ENCODE measurements at regions not wholly inside any gene's neighbourhood (a gene's known extent, or its start where the extent isn't known, plus 50 kb on each side); places are given as distances from the start of the nearest gene placed in this dataset.

DNA sequence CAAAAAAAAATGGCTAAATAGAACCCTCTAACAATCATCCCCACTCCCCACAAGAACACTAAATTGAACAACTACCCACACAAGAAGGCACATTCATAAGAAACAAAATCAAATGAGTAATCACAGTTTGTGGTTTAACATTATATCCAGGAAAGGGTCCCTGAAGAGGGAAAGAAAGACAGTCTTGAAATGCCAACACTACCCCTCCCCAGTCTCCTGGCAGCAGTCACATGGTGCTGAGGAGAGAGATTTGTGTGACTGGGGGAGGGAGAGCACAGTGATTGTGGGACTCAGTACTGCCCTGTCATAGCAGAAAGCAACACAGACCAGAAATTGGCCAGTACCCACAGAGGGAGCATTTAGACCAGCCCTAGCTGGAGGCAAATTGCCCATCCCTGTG lies 443.7 kb upstream of the BTBD3 start:
- no peak overlapping the region for H3K4me3 ChIP-seq (ENCODE audit: low read depth, low read length)
- no peak for DNase-seq (ENCODE audit: low read depth)
- TF ChIP-seq, protein P1, sequence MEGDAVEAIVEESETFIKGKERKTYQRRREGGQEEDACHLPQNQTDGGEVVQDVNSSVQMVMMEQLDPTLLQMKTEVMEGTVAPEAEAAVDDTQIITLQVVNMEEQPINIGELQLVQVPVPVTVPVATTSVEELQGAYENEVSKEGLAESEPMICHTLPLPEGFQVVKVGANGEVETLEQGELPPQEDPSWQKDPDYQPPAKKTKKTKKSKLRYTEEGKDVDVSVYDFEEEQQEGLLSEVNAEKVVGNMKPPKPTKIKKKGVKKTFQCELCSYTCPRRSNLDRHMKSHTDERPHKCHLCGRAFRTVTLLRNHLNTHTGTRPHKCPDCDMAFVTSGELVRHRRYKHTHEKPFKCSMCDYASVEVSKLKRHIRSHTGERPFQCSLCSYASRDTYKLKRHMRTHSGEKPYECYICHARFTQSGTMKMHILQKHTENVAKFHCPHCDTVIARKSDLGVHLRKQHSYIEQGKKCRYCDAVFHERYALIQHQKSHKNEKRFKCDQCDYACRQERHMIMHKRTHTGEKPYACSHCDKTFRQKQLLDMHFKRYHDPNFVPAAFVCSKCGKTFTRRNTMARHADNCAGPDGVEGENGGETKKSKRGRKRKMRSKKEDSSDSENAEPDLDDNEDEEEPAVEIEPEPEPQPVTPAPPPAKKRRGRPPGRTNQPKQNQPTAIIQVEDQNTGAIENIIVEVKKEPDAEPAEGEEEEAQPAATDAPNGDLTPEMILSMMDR (IDR thresholded peaks at IDR 0.05; ENCODE audit: control insufficient read depth, extremely low read depth, insufficient read depth) = no peak

DNA sequence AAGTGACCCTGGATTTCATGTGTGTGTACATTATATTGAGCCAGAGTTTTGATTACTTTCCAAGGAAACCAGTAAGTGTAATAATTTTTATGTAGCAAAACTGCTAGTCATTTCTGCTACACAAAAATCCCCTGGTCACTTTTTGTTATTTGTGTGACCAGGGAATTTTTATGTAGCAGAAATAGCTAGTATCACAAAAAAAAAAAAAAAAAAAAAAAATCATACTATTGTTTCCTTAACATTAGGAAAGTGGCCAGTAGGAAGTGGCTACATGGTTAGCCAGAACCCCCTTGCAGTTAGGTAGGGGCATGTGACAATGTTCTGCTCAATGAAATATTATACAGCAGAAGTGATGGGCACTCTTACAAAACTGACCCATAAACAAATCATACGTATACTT lies 434.0 kb upstream of the BTBD3 start:
- H3K4me3 ChIP-seq (ENCODE audit: low read depth, low read length) = no peak overlapping the region
- DNase-seq (ENCODE audit: low read depth) = no peak
- TF ChIP-seq, protein P1 (IDR thresholded peaks at IDR 0.05; ENCODE audit: control insufficient read depth, extremely low read depth, insufficient read depth) = no peak

DNA sequence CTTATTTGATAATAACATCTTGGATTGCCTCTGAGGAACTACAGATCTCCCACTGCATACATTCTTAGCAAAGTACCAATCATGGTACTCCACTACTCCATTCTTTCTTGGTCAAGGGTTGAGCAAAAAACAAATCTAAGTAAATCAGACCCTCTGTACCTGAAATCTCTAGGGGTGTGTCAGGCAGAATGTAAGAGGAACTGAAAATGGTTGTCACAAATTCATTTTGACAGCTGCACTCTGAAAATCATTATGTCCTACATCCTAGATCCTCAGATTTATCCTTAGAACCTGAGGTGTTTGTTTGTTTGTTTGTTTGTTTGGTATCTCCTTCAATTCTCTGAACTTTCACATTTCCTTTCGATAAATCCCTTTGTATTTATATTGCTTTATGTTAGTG lies 433.2 kb upstream of the BTBD3 start:
- no peak for DNase-seq (ENCODE audit: low read depth)
- no peak overlapping the region for H3K4me3 ChIP-seq (ENCODE audit: low read depth, low read length)
- TF ChIP-seq, protein P1 (IDR thresholded peaks at IDR 0.05; ENCODE audit: control insufficient read depth, extremely low read depth, insufficient read depth) = no peak

DNA sequence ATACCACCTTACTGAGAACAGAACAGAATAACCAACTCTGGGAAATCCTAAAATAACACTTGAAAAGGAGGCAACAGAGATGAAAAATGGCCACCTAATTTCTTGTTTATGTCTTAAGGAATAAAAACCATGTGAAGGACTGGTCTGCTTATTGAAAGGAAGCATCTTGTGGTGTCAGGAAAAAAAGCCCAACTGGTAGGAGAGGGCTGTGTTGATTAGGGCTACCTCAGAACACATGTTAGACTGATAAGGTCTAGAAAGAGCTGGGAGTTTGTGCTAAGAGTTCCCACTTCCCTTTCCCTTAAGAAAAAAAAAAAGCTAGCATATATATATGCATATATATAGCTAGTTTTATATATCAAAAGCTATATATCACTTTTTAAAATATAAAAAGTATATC lies 425.3 kb upstream of the BTBD3 start:
- TF ChIP-seq, protein P1 (IDR thresholded peaks at IDR 0.05; ENCODE audit: control insufficient read depth, extremely low read depth, insufficient read depth) = no peak
- H3K4me3 ChIP-seq (ENCODE audit: low read depth, low read length) = no peak overlapping the region
- no peak for DNase-seq (ENCODE audit: low read depth)

DNA sequence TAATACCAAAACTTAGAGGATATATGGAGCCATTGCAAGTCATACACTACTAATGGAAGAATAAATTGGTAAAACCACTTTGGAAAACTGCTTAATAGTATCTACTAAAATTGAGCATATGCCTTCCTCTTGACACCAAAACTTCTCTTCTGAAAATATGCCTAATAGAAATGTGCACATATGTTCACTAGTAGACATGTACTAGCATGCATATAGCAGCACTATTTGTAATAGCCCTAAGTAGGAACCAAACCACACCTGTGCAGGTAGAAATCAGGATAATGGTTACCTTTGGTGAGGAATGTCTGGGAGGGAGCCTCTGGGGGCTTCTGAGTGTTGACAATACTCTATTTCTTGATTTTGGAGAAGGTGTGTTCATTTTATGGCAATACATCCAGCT lies 424.8 kb upstream of the BTBD3 start:
- H3K4me3 ChIP-seq (ENCODE audit: low read depth, low read length) = no peak overlapping the region
- DNase-seq (ENCODE audit: low read depth) = no peak
- TF ChIP-seq, protein P1 (IDR thresholded peaks at IDR 0.05; ENCODE audit: control insufficient read depth, extremely low read depth, insufficient read depth) = no peak

DNA sequence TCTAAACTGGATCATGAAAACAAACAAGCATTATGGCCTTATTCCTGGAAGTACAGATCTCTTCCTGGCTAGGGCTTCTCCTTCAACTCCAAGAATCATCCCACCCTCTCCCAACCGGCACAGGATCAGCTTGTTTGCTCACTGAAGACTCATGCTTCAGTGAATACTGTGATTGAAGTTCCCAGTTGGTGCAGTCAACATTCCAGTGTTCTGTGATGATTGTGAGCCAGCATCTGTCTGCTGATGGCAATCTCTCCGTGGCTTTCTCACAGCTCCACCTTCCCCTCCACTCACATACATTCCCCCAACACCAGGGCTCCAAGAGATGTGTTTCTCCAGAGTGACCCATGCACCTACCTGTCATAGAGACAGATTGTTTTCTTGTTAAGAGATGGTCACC lies 421.3 kb upstream of the BTBD3 start:
- TF ChIP-seq, protein P1 (IDR thresholded peaks at IDR 0.05; ENCODE audit: control insufficient read depth, extremely low read depth, insufficient read depth) = no peak
- H3K4me3 ChIP-seq (ENCODE audit: low read depth, low read length) = no peak overlapping the region
- peak; percentile 50 for DNase-seq (ENCODE audit: low read depth)

DNA sequence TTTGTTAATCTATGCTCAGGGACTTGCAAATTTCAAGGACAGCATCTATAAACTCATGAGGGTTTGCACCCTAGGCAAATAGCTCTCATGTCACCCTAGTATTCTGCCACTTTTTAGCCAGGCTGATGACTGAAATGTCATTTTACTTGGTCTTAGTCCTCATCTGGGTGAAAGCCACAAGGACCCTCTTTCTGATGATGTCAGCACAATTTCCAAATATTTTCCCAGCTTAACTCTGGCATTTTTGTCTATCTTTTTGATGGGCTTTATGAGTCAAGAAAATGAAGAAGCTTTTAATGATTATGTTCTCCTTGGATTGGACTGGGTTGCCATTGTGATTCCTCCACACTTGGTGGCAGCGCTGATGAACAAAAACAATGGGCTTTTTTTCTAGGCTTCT lies 420.1 kb upstream of the BTBD3 start:
- TF ChIP-seq, protein P1 (IDR thresholded peaks at IDR 0.05; ENCODE audit: control insufficient read depth, extremely low read depth, insufficient read depth) = no peak
- no peak overlapping the region for H3K4me3 ChIP-seq (ENCODE audit: low read depth, low read length)
- DNase-seq (ENCODE audit: low read depth) = no peak

Measured in LNCaP clone FGC (cell line).